Mesothelial cell of epicardium (in vitro differentiated cells): ENCODE measurements at regions not wholly inside any gene's neighbourhood (a gene's known extent, or its start where the extent isn't known, plus 50 kb on each side); places are given as distances from the start of the nearest gene placed in this dataset.

Experiments used
- DNase-seq, 2 experiments: peaks; one replicate each; pipeline ENCODE4 v3.0.0; 2021; ENCODE audit warnings: low spot score in 2 of 2; ENCODE audit not compliant: unreplicated experiment in 2 of 2
- H3K27ac Mint-ChIP-seq: 2 replicates; pipeline ENCODE4 v1.8.0; 2021; ENCODE audit warnings: mixed read lengths
- H3K27me3 Mint-ChIP-seq: 2 replicates; pipeline ENCODE4 v1.8.0; 2021; ENCODE audit warnings: low read depth, mixed read lengths
- H3K36me3 Mint-ChIP-seq: 2 replicates; pipeline ENCODE4 v1.8.0; 2021; ENCODE audit warnings: mixed read lengths
- H3K4me1 Mint-ChIP-seq: 2 replicates; pipeline ENCODE4 v1.8.0; 2021; ENCODE audit warnings: mixed read lengths
- H3K4me3 Mint-ChIP-seq: 2 replicates; pipeline ENCODE4 v1.8.0; 2021; ENCODE audit warnings: mild to moderate bottlenecking, moderate library complexity, mixed read lengths
- H3K9me3 Mint-ChIP-seq: 2 replicates; pipeline ENCODE4 v1.8.0; 2021; ENCODE audit warnings: mixed read lengths
- CTCF ChIP-seq: fragments of 200-600 bp; sonication (generic); IDR thresholded peaks from one replicate; pipeline ENCODE4 v1.5.0; 2021; ENCODE audit warnings: antibody characterized with exemption; ENCODE audit not compliant: unreplicated experiment

DNA sequence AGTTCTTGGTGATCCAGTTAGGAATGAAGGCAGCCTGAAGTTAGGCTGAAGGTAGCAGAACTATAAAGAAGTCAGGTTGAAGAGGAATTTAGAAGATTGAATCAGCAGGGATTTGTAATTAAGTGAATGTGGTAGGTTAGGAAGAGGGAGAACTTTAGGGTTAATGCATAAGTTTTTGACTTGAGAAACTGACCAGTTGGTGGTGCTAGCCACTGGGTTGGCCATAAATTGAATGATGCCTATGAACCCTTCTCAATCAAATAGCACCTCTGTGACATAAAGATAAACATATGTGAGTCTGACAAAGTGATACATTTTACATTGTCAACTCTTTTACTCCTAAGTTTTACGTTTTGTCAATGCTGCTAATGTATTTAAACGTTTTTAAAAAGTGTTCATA is 290.6 kb upstream of the NAV3 start:
- DNase-seq: no peak
- no peak for TF ChIP-seq CTCF
- no peaks in the 10 kb centered on the region for H3K36me3 Mint-ChIP-seq
- no peak overlapping the region for H3K4me3 Mint-ChIP-seq
- peaks cover 6% of the 10 kb centered on the region for H3K27me3 Mint-ChIP-seq
- H3K27ac Mint-ChIP-seq: no peak overlapping the region
- H3K9me3 Mint-ChIP-seq: peaks cover 17% of the 10 kb centered on the region
- H3K4me1 Mint-ChIP-seq: no peaks in the 10 kb centered on the region

GRCh38 chr12:77537663-77538062 is 293.0 kb upstream of the NAV3 start:
- Mint-ChIP-seq H3K4me3 (no peak overlapping the region), H3K27me3 (peaks cover 6% of the 10 kb centered on the region), H3K4me1 (no peaks in the 10 kb centered on the region), H3K27ac (no peak overlapping the region), H3K9me3 (peaks cover 5% of the 10 kb centered on the region), H3K36me3 (no peaks in the 10 kb centered on the region)
- DNase-seq: no peak
- TF ChIP-seq CTCF: no peak

GRCh38 chr12:77535734-77536133 is 295.0 kb upstream of the NAV3 start:
- Mint-ChIP-seq H3K4me1 (no peaks in the 10 kb centered on the region), H3K27me3 (peaks cover 3% of the 10 kb centered on the region), H3K27ac (no peak overlapping the region), H3K9me3 (no peaks in the 10 kb centered on the region), H3K36me3 (no peaks in the 10 kb centered on the region), H3K4me3 (no peak overlapping the region)
- DNase-seq: no peak
- no peak for TF ChIP-seq CTCF

GRCh38 chr12:77531912-77532311 is 298.8 kb upstream of the NAV3 start:
- Mint-ChIP-seq H3K27ac (no peak overlapping the region), H3K27me3 (peaks cover 5% of the 10 kb centered on the region), H3K36me3 (no peaks in the 10 kb centered on the region), H3K9me3 (peaks cover 16% of the 10 kb centered on the region), H3K4me1 (no peaks in the 10 kb centered on the region), H3K4me3 (no peak overlapping the region)
- DNase-seq: no peak
- no peak for TF ChIP-seq CTCF

GRCh38 chr12:77522247-77522646 is 308.4 kb upstream of the NAV3 start:
- peaks cover 10% of the 10 kb centered on the region for H3K27me3 Mint-ChIP-seq
- no peaks in the 10 kb centered on the region for H3K36me3 Mint-ChIP-seq

More at GRCh38 chr12:77522247-77522646, 308.4 kb upstream of the NAV3 start:
- Mint-ChIP-seq H3K9me3 (peaks cover 14% of the 10 kb centered on the region), H3K27ac (peak overlapping the region; percentile 10), H3K4me1 (peaks cover 13% of the 10 kb centered on the region), H3K4me3 (no peak overlapping the region)
- DNase-seq: no peak
- no peak for TF ChIP-seq CTCF
